SK-N-SH (cell line): ENCODE measurements at regions not wholly inside any gene's neighbourhood (a gene's known extent, or its start where the extent isn't known, plus 50 kb on each side); places are given as distances from the start of the nearest gene placed in this dataset.

Experiments
- CTCF ChIP-seq: fragments of 200-600 bp; sonication (generic); IDR thresholded peaks from 2 replicates; pipeline ENCODE4 v1.6.1; 2017; ENCODE audit warnings: antibody characterized with exemption, mild to moderate bottlenecking, moderate library complexity
- FOXM1 ChIP-seq: IDR thresholded peaks from 2 replicates; pipeline ENCODE4 v1.4.0; 2012; ENCODE audit warnings: low read depth, mild to moderate bottlenecking
- MXI1 ChIP-seq: IDR thresholded peaks from 2 replicates; pipeline ENCODE4 v1.6.1; 2012; ENCODE audit warnings: mild to moderate bottlenecking, low read depth, low read length, improper control_type of control experiment
- TCF12 ChIP-seq: IDR thresholded peaks from 2 replicates; pipeline ENCODE4 v1.4.0; 2012
- TF ChIP-seq, protein P1 (sequence below): IDR thresholded peaks from 2 replicates; pipeline ENCODE4 v1.6.1; 2012; ENCODE audit warnings: mild to moderate bottlenecking, low read depth, low read length, moderate library complexity
- TF ChIP-seq, protein P2 (sequence below): IDR thresholded peaks from 2 replicates; pipeline ENCODE4 v1.4.0; 2012; ENCODE audit warnings: low read depth, borderline replicate concordance

DNA sequence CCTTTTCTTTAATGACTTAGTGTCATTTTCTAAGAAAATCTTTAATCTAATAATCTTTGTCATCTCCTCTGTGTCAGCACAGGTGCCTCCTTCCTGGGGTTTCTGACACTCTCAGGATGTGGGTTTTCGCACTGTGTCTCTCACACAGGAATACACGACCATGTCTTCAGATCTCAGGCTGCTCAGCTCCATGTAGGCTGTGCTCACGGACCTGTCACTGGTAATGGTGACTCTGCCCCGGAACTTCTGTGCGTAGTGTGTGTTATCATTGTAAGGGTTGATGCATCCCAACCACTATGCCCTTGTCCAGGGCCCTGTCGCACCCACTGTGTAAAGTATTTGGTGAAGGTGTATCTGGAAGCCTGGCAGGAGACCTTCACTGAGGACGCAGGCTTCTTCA is 647.8 kb downstream of the TMEM121 start:
- TF ChIP-seq CTCF (no peak), FOXM1 (no peak), TCF12 (no peak), MXI1 (no peak)
- TF ChIP-seq, protein P1, sequence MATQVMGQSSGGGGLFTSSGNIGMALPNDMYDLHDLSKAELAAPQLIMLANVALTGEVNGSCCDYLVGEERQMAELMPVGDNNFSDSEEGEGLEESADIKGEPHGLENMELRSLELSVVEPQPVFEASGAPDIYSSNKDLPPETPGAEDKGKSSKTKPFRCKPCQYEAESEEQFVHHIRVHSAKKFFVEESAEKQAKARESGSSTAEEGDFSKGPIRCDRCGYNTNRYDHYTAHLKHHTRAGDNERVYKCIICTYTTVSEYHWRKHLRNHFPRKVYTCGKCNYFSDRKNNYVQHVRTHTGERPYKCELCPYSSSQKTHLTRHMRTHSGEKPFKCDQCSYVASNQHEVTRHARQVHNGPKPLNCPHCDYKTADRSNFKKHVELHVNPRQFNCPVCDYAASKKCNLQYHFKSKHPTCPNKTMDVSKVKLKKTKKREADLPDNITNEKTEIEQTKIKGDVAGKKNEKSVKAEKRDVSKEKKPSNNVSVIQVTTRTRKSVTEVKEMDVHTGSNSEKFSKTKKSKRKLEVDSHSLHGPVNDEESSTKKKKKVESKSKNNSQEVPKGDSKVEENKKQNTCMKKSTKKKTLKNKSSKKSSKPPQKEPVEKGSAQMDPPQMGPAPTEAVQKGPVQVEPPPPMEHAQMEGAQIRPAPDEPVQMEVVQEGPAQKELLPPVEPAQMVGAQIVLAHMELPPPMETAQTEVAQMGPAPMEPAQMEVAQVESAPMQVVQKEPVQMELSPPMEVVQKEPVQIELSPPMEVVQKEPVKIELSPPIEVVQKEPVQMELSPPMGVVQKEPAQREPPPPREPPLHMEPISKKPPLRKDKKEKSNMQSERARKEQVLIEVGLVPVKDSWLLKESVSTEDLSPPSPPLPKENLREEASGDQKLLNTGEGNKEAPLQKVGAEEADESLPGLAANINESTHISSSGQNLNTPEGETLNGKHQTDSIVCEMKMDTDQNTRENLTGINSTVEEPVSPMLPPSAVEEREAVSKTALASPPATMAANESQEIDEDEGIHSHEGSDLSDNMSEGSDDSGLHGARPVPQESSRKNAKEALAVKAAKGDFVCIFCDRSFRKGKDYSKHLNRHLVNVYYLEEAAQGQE = no peak
- TF ChIP-seq, protein P2, sequence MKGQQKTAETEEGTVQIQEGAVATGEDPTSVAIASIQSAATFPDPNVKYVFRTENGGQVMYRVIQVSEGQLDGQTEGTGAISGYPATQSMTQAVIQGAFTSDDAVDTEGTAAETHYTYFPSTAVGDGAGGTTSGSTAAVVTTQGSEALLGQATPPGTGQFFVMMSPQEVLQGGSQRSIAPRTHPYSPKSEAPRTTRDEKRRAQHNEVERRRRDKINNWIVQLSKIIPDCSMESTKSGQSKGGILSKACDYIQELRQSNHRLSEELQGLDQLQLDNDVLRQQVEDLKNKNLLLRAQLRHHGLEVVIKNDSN = no peak
